H1 (cell line): ENCODE measurements at regions not wholly inside any gene's neighbourhood (a gene's known extent, or its start where the extent isn't known, plus 50 kb on each side); places are given as distances from the start of the nearest gene placed in this dataset.

Experiments
- CTCF ChIA-PET: fragments of 300-600 bp; sonication (Branson Sonifier 250); formaldehyde crosslinking; loops from one replicate; lab custom pipeline; 2021; ENCODE audit not compliant: partially characterized antibody; lab: Charles Lee
- POLR2A ChIA-PET: fragments of 300-600 bp; sonication (Branson Sonifier 250); formaldehyde crosslinking; loops from one replicate; lab custom pipeline; 2021; ENCODE audit warnings: inconsistent platforms; ENCODE audit not compliant: partially characterized antibody; lab: Charles Lee
- DNase-seq, 2 experiments: peaks; one replicate each; pipeline versions ENCODE4 v3.0.0 to v3.0.0-alpha.2; 2010 to 2022; ENCODE audit warnings: low spot score in 2 of 2, low read depth in 1 of 2, mixed read lengths in 1 of 2
- FAIRE-seq: peaks from 2 replicates; lab custom pipeline; 2011; peaks lifted over from hg19 to GRCh38; lab: Jason Lieb, UNC
- H2AFZ ChIP-seq: 2 replicates; pipeline ENCODE4 v1.8.1; 2012; ENCODE audit warnings: low read length, inconsistent platforms
- H2AK5ac ChIP-seq: 2 replicates; pipeline ENCODE4 v1.6.1; 2013; ENCODE audit warnings: low read depth, low read length
- H2BK120ac ChIP-seq: replicated peaks from 2 replicates; pipeline ENCODE3; 2013; ENCODE audit warnings: low read depth, low read length, inconsistent platforms
- H2BK12ac ChIP-seq: 2 replicates; pipeline ENCODE4 v1.6.1; 2013; ENCODE audit warnings: low read depth, low read length
- H2BK15ac ChIP-seq: 2 replicates; pipeline ENCODE4 v1.6.1; 2013; ENCODE audit warnings: low read length
- H2BK20ac ChIP-seq: 2 replicates; pipeline ENCODE4 v1.6.1; 2013; ENCODE audit warnings: low read length
- H2BK5ac ChIP-seq: 2 replicates; pipeline ENCODE4 v1.6.1; 2013; ENCODE audit warnings: low read depth, low read length
- H3K14ac ChIP-seq: 2 replicates; pipeline ENCODE4 v1.6.1; 2013; ENCODE audit warnings: inconsistent platforms; ENCODE audit not compliant: insufficient read length
- H3K18ac ChIP-seq: 2 replicates; pipeline ENCODE4 v1.6.1; 2013; ENCODE audit warnings: low read length; ENCODE audit errors: extremely low read depth
- H3K23ac ChIP-seq: 2 replicates; pipeline ENCODE4 v1.6.1; 2013; ENCODE audit warnings: inconsistent platforms; ENCODE audit not compliant: insufficient read length
- H3K23me2 ChIP-seq: 2 replicates; pipeline ENCODE4 v1.6.1; 2013; ENCODE audit warnings: low read depth, low read length
- H3K27ac ChIP-seq: 2 replicates; pipeline ENCODE4 v1.6.1; 2011; ENCODE audit warnings: low read depth, low read length, inconsistent platforms
- H3K27me3 ChIP-seq, 4 experiments: replicated peaks in 1 of 4; 1 replicate in 1 of 4; 2 replicates in 3 of 4; pipeline versions ENCODE4 v1.6.1 to v1.8.1; 2011 to 2013; ENCODE audit warnings: low read length in 3 of 4, mild to moderate bottlenecking in 3 of 4, inconsistent platforms in 2 of 4, mixed read lengths in 2 of 4, moderate library complexity in 1 of 4; ENCODE audit not compliant: control insufficient read depth in 3 of 4, insufficient read depth in 3 of 4; ENCODE audit errors: extremely low read depth in 1 of 4
- H3K36me3 ChIP-seq, 4 experiments: 2 replicates each; pipeline versions ENCODE4 v1.6.1 to v1.8.1; 2011 to 2013; ENCODE audit warnings: mild to moderate bottlenecking in 4 of 4, low read length in 3 of 4, moderate library complexity in 2 of 4, control low read depth in 1 of 4, inconsistent platforms in 1 of 4; ENCODE audit not compliant: insufficient read depth in 4 of 4, control insufficient read depth in 2 of 4
- H3K4ac ChIP-seq: replicated peaks from 2 replicates; pipeline ENCODE3; 2013; ENCODE audit warnings: low read length, low read depth, mixed read lengths, inconsistent platforms; ENCODE audit not compliant: insufficient read length
- H3K4me1 ChIP-seq, 4 experiments: replicated peaks in 1 of 4; 1 replicate in 1 of 4; 2 replicates in 3 of 4; pipeline versions ENCODE4 v1.6.1 to v1.8.1; 2011 to 2013; ENCODE audit warnings: low read length in 3 of 4, inconsistent platforms in 2 of 4, mixed read lengths in 1 of 4; ENCODE audit not compliant: insufficient read depth in 4 of 4, control insufficient read depth in 3 of 4
- H3K4me2 ChIP-seq, 2 experiments: 2 replicates each; pipeline versions ENCODE4 v1.6.1 to v1.8.1; 2011 to 2013; ENCODE audit warnings: low read depth in 2 of 2, low read length in 2 of 2, control low read depth in 1 of 2, inconsistent platforms in 1 of 2, mild to moderate bottlenecking in 1 of 2; ENCODE audit not compliant: insufficient read depth in 1 of 2
- H3K4me3 ChIP-seq, 4 experiments: fragments of 200-600, 300-600 bp in 1 of 4; sonication (generic), shearing (Covaris generic), sonication (Bioruptor Twin) in 1 of 4; 2 replicates each; pipeline versions ENCODE4 v1.5.1 to v1.8.1; 2011 to 2016; ENCODE audit warnings: low read length in 4 of 4, low read depth in 3 of 4, control low read depth in 2 of 4, inconsistent platforms in 2 of 4, mild to moderate bottlenecking in 2 of 4, mixed read lengths in 1 of 4, moderate library complexity in 1 of 4; ENCODE audit not compliant: insufficient read depth in 2 of 4; ENCODE audit errors: extremely low read depth in 1 of 4
- H3K56ac ChIP-seq: replicated peaks from 2 replicates; pipeline ENCODE3; 2013; ENCODE audit warnings: low read depth, mild to moderate bottlenecking, mixed read lengths, low read length, inconsistent platforms; ENCODE audit not compliant: insufficient read length
- H3K79me1 ChIP-seq: 2 replicates; pipeline ENCODE4 v1.6.1; 2013; ENCODE audit warnings: low read depth, low read length, control low read depth
- H3K79me2 ChIP-seq, 2 experiments: 2 replicates each; pipeline versions ENCODE4 v1.6.1 to v1.8.1; 2012 to 2013; ENCODE audit warnings: low read length in 2 of 2, mild to moderate bottlenecking in 2 of 2, inconsistent platforms in 1 of 2; ENCODE audit not compliant: insufficient read depth in 2 of 2, control insufficient read depth in 1 of 2
- H3K9ac ChIP-seq, 4 experiments: replicated peaks in 1 of 4; 1 replicate in 1 of 4; 2 replicates in 3 of 4; pipeline versions ENCODE4 v1.6.1 to v1.8.1; 2011 to 2013; ENCODE audit warnings: low read depth in 3 of 4, low read length in 3 of 4, control low read depth in 2 of 4, mild to moderate bottlenecking in 2 of 4, moderate library complexity in 2 of 4, inconsistent platforms in 1 of 4; ENCODE audit errors: extremely low read depth in 1 of 4
- H3K9me3 ChIP-seq, 2 experiments: 2 replicates each; pipeline versions ENCODE4 v1.6.1 to v1.8.1; 2012 to 2013; ENCODE audit warnings: mild to moderate bottlenecking in 2 of 2, moderate library complexity in 2 of 2, control low read depth in 1 of 2, inconsistent platforms in 1 of 2, low read depth in 1 of 2, low read length in 1 of 2, mixed read lengths in 1 of 2; ENCODE audit not compliant: insufficient read depth in 2 of 2
- H4K20me1 ChIP-seq, 2 experiments: replicated peaks in 1 of 2; 2 replicates each; pipeline versions ENCODE3 to v1.8.1; 2011 to 2013; ENCODE audit warnings: inconsistent platforms in 2 of 2, low read length in 2 of 2, mild to moderate bottlenecking in 1 of 2; ENCODE audit not compliant: insufficient read depth in 2 of 2, control insufficient read depth in 1 of 2
- H4K5ac ChIP-seq: 2 replicates; pipeline ENCODE4 v1.6.1; 2013; ENCODE audit warnings: low read length, low read depth, mixed read lengths, inconsistent platforms; ENCODE audit not compliant: insufficient read length
- H4K8ac ChIP-seq: 2 replicates; pipeline ENCODE4 v1.8.0; 2013; ENCODE audit warnings: mild to moderate bottlenecking, moderate library complexity, low read length, inconsistent platforms; ENCODE audit not compliant: insufficient read depth; ENCODE audit errors: extremely low read depth
- H4K91ac ChIP-seq: replicated peaks from 2 replicates; pipeline ENCODE3; 2013; ENCODE audit warnings: low read length, mixed read lengths, inconsistent platforms; ENCODE audit not compliant: insufficient read length
- FOSL1 ChIP-seq: IDR thresholded peaks from 2 replicates; pipeline ENCODE4 v1.6.1; 2011; ENCODE audit warnings: mild to moderate bottlenecking, low read depth, low read length, moderate library complexity; ENCODE audit not compliant: insufficient read depth
- POLR2AphosphoS5 ChIP-seq: IDR thresholded peaks from 2 replicates; pipeline ENCODE4 v1.6.1; 2011; ENCODE audit warnings: low read depth, low read length
- RFX5 ChIP-seq: IDR thresholded peaks from 2 replicates; pipeline ENCODE4 v1.6.1; 2011; ENCODE audit warnings: low read depth, low read length, improper control_type of control experiment, borderline replicate concordance
- RNF2 ChIP-seq: fragments of 200-900, 300-1000 bp; sonication (generic); IDR thresholded peaks from 2 replicates; pipeline ENCODE4 v1.7.1; 2016; ENCODE audit warnings: borderline replicate concordance, low read depth, mild to moderate bottlenecking, antibody characterized with exemption, low read length; ENCODE audit not compliant: poor library complexity, severe bottlenecking; ENCODE audit errors: missing control alignments
- SIRT6 ChIP-seq: IDR thresholded peaks from one replicate; pipeline ENCODE4 v1.7.1; 2012; ENCODE audit warnings: low read length, inconsistent platforms
- whole genome bisulfite sequencing, 2 experiments: shearing (Covaris generic) in 1 of 2; methylation state at CpG; one replicate each; pipeline versions ENCODE4 v1.1.6 to v1.1.7; 2013 to 2015; ENCODE audit warnings: low lambda C conversion rate in 2 of 2, mixed read lengths in 2 of 2, inconsistent platforms in 1 of 2, low coverage in 1 of 2, missing lambda C conversion rate in 1 of 2; ENCODE audit not compliant: insufficient replicate concordance in 2 of 2, insufficient coverage in 1 of 2, insufficient read length in 1 of 2; ENCODE audit errors: extremely low coverage in 1 of 2, missing lambda C conversion rate in 1 of 2; 5-methylcytosine and 5-hydroxymethylcytosine counted together
- TF ChIP-seq, protein P1 (sequence below): IDR thresholded peaks from 2 replicates; pipeline ENCODE4 v1.6.1; 2011; ENCODE audit warnings: low read length, improper control_type of control experiment

DNA sequence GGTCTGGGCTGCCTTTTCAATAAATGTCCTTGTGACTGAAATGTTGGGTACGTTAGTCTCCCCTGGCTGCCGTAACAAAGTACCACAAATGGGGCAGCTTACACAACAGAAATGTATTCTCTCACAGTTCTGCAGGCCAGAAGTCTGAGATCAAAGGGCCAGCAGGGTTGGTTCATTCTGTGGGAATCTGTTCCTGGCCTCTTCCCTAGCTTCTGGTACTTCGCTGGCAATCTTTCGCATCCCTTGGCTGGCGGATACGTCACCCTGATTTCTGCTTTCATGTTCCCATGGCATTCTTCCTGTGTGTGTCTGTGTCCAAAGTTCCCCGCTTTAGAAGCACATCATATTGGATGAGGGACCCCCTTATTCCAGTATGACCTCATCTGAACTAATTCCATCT lies 95.8 kb upstream of the NCOR2 start:
- no peak for DNase-seq
- Histone ChIP-seq H2AK5ac (no peak overlapping the region), H3K14ac (no peak overlapping the region), H2BK12ac (no peak overlapping the region), H3K56ac (no peak overlapping the region), H2BK5ac (no peak overlapping the region), H3K27me3 (no peaks in the 10 kb centered on the region), H3K18ac (no peak overlapping the region), H3K9ac (no peak overlapping the region), H4K5ac (no peak overlapping the region), H2AFZ (no peak overlapping the region), H4K8ac (no peak overlapping the region), H4K91ac (no peak overlapping the region), H3K9me3 (peaks cover 0 to 3% of the 10 kb centered on the region in 2 experiments; a peak in 1 of 4 replicates), H2BK20ac (no peak overlapping the region), H3K4me2 (no peak overlapping the region), H2BK15ac (no peak overlapping the region), H3K23me2 (no peaks in the 10 kb centered on the region), H3K4me1 (no peaks in the 10 kb centered on the region), H3K79me1 (no peaks in the 10 kb centered on the region), H3K27ac (no peak overlapping the region), H3K23ac (no peak overlapping the region), H3K4ac (no peak overlapping the region), H3K36me3 (no peaks in the 10 kb centered on the region), H2BK120ac (no peak overlapping the region), H3K4me3 (no peak overlapping the region), H3K79me2 (no peaks in the 10 kb centered on the region), H4K20me1 (no peaks in the 10 kb centered on the region)
- CTCF ChIA-PET = interaction anchor here (1.0 to 3.3 kb wide), 7 partner anchors 12 to 106 kb away, joined by 3 to 17 read pairs (median 4); no protein-coding TSS in a partner anchor
- 94% methylated on average over 7 of the region's 7 CpGs; no CpG with 5 or more reads in 1 of the 2 experiments for WGBS, 2 experiments
- POLR2A ChIA-PET = interaction anchor here (1.1 to 1.9 kb wide), 5 partner anchors 13 to 93 kb away, joined by 3 to 4 read pairs (median 4); no protein-coding TSS in a partner anchor
- no peak for FAIRE-seq
- no peak for TF ChIP-seq RFX5
- no peak for TF ChIP-seq POLR2AphosphoS5
- TF ChIP-seq, protein P1, sequence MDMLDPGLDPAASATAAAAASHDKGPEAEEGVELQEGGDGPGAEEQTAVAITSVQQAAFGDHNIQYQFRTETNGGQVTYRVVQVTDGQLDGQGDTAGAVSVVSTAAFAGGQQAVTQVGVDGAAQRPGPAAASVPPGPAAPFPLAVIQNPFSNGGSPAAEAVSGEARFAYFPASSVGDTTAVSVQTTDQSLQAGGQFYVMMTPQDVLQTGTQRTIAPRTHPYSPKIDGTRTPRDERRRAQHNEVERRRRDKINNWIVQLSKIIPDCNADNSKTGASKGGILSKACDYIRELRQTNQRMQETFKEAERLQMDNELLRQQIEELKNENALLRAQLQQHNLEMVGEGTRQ = no peak
- TF ChIP-seq FOSL1 = no peak
- no peak for TF ChIP-seq SIRT6
- TF ChIP-seq RNF2 = no peak
